Caco-2 (cell line): ENCODE measurements at regions not wholly inside any gene's neighbourhood (a gene's known extent, or its start where the extent isn't known, plus 50 kb on each side); places are given as distances from the start of the nearest gene placed in this dataset.
A peak's percentile ranks its signal among the peaks of the same experiment; 100 is the strongest.

Source experiments
- BruUV-seq: library from RNA; stranded (reverse); fragments of 400-500 nt; replicated peaks from 2 replicates; lab custom pipeline; 2021; lab: Mats Ljungman, UMichigan
- CTCF ChIA-PET: fragments of 300-600 bp; sonication (Branson Sonifier 250); formaldehyde crosslinking; loops from one replicate; lab custom pipeline; 2022; ENCODE audit warnings: antibody characterized with exemption; lab: Charles Lee
- POLR2A ChIA-PET: fragments of 300-600 bp; sonication (Branson Sonifier 250); formaldehyde crosslinking; loops from one replicate; lab custom pipeline; 2022; ENCODE audit warnings: antibody characterized with exemption; lab: Charles Lee
- DNase-seq, 2 experiments: peaks; one replicate each; pipeline versions ENCODE4 v3.0.0 to v3.0.0-alpha.2; 2020 to 2022
- H3K27me3 ChIP-seq: replicated peaks from 2 replicates; pipeline ENCODE4 v1.6.0; 2011; ENCODE audit warnings: low read length; ENCODE audit not compliant: control insufficient read depth, insufficient read depth
- H3K36me3 ChIP-seq: 2 replicates; pipeline ENCODE4 v1.5.1; 2011; ENCODE audit warnings: low read length; ENCODE audit not compliant: control insufficient read depth, insufficient read depth
- H3K4me1 ChIP-seq: fragments of 250-450 bp; sonication (Bioruptor Pico); 2 replicates; pipeline ENCODE4 v1.5.1; 2020; ENCODE audit warnings: mild to moderate bottlenecking
- H3K4me3 ChIP-seq: 2 replicates; pipeline ENCODE4 v1.5.1; 2011; ENCODE audit warnings: low read depth, mild to moderate bottlenecking, control low read depth, low read length
- H3K9me3 ChIP-seq: fragments of 250-450 bp; sonication (Bioruptor Pico); 2 replicates; pipeline ENCODE4 v1.5.1; 2020; ENCODE audit warnings: mild to moderate bottlenecking, moderate library complexity
- H3K27ac Mint-ChIP-seq: one replicate; pipeline ENCODE4 v1.8.0; 2022; ENCODE audit warnings: mixed read lengths; ENCODE audit not compliant: unreplicated experiment
- H3K27me3 Mint-ChIP-seq: one replicate; pipeline ENCODE4 v1.8.0; 2022; ENCODE audit warnings: mixed read lengths; ENCODE audit not compliant: insufficient read depth, unreplicated experiment
- H3K36me3 Mint-ChIP-seq: one replicate; pipeline ENCODE4 v1.8.0; 2022; ENCODE audit warnings: mild to moderate bottlenecking, mixed read lengths; ENCODE audit not compliant: insufficient read depth, unreplicated experiment
- H3K4me1 Mint-ChIP-seq: one replicate; pipeline ENCODE4 v1.8.0; 2022; ENCODE audit warnings: low read depth, mixed read lengths; ENCODE audit not compliant: unreplicated experiment
- H3K4me3 Mint-ChIP-seq: one replicate; pipeline ENCODE4 v1.8.0; 2022; ENCODE audit warnings: mild to moderate bottlenecking, moderate library complexity, mixed read lengths; ENCODE audit not compliant: unreplicated experiment
- H3K9me3 Mint-ChIP-seq: one replicate; pipeline ENCODE4 v1.8.0; 2022; ENCODE audit warnings: mixed read lengths; ENCODE audit not compliant: unreplicated experiment
- intact Hi-C: fragments of 100-400 bp; cut with micrococcal nuclease; formaldehyde crosslinking; loops from one replicate; pipeline ENCODE4 v1.10.0; 2022; ENCODE audit not compliant: unreplicated experiment
- TF ChIP-seq, protein P1 (sequence below), 2 experiments: fragments of 200-600 bp in 1 of 2; IDR thresholded peaks; 1 replicate in 1 of 2; 2 replicates in 1 of 2; pipeline versions ENCODE4 v1.5.1 to v1.8.0; 2011 to 2022; ENCODE audit warnings: antibody characterized with exemption in 1 of 2, control low read depth in 1 of 2, inconsistent platforms in 1 of 2, low read depth in 1 of 2, low read length in 1 of 2, mild to moderate bottlenecking in 1 of 2, moderate library complexity in 1 of 2; ENCODE audit not compliant: insufficient read depth in 1 of 2, severe bottlenecking in 1 of 2, unreplicated experiment in 1 of 2

DNA sequence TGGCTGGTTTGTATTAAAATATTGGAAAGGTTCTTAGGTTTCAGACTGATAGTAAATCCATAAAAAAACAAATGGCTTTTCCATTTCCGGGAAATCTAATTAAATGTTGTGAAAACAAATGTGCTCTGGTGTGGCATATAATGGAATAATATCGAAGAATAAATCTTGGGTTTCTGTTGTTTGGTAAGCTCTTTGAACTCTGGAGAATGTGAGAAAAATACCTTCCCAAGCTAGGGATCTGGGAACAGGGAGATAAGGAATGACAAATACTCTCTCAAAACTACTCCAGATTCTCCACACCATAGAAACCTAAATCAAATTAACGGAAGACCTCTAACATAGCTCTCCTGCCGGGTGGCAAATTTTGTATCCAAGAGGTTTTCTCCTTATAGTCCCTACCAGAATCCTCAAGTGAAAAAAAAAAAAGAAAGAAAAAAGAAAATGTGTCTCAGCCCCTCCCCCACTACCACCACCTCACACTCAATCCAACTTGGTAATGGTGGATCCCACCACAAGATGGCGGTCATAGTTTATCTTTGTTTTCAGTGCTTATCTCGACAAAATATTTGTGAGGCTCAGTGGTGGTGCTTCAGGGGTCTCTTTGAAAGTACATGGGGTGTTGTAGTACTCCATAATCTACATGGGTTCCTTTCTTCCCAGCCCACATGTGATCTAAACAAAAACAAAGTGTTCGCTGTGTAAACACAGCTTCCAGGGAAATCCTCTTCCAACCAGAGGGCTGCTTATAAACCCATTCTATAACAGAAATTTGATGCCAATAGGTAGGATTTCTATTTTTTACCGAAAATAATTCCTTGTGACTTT is 54.5 kb upstream of the FST start:
- peaks cover 10% of the 10 kb centered on the region for H3K9me3 Mint-ChIP-seq
- CTCF ChIA-PET = no interaction called here
- peaks cover 12% of the 10 kb centered on the region for H3K27me3 Mint-ChIP-seq
- H3K36me3 Mint-ChIP-seq = no peaks in the 10 kb centered on the region
- Histone ChIP-seq H3K4me1 (peaks cover 8% of the 10 kb centered on the region; the same call in 1 of the 2 replicates), H3K4me3 (no peak overlapping the region), H3K36me3 (no peaks in the 10 kb centered on the region), H3K9me3 (no peaks in the 10 kb centered on the region), H3K27me3 (no peaks in the 10 kb centered on the region)
- no TSS peak for BruUV-seq
- POLR2A ChIA-PET = no interaction called here
- H3K4me3 Mint-ChIP-seq = no peak overlapping the region
- intact Hi-C loops = loop anchor here (5.0 kb wide), 1 partner anchor 791 kb away; no protein-coding TSS in a partner anchor
- DNase-seq = peak; percentile 47 to 54
- H3K27ac Mint-ChIP-seq = no peak overlapping the region
- TF ChIP-seq, protein P1, sequence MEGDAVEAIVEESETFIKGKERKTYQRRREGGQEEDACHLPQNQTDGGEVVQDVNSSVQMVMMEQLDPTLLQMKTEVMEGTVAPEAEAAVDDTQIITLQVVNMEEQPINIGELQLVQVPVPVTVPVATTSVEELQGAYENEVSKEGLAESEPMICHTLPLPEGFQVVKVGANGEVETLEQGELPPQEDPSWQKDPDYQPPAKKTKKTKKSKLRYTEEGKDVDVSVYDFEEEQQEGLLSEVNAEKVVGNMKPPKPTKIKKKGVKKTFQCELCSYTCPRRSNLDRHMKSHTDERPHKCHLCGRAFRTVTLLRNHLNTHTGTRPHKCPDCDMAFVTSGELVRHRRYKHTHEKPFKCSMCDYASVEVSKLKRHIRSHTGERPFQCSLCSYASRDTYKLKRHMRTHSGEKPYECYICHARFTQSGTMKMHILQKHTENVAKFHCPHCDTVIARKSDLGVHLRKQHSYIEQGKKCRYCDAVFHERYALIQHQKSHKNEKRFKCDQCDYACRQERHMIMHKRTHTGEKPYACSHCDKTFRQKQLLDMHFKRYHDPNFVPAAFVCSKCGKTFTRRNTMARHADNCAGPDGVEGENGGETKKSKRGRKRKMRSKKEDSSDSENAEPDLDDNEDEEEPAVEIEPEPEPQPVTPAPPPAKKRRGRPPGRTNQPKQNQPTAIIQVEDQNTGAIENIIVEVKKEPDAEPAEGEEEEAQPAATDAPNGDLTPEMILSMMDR (IDR thresholded peaks at IDR 0.05; ENCODE audit: insufficient read depth in 1 of 2, low read depth in 1 of 2, low read length in 1 of 2, severe bottlenecking in 1 of 2, unreplicated experiment in 1 of 2) = peak; percentile 29 to 45
- peaks cover 23% of the 10 kb centered on the region for H3K4me1 Mint-ChIP-seq

DNA sequence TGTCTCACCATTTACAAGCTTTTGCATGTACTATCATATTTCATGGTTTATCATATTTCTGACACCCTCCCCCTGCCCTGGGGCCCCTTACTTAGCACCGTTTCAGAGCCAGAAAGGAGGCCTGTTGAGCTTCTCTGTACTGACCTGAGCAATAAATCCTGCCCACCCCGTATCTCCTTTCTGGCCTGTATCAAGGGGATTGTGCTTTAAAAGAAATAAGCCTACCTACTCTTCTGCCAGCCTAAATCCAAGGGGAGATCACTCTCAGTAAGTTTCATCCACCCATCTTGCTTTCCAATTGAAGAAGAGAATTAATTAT is 54.0 kb upstream of the FST start:
- Histone ChIP-seq H3K27me3 (no peaks in the 10 kb centered on the region), H3K36me3 (no peaks in the 10 kb centered on the region), H3K9me3 (no peaks in the 10 kb centered on the region), H3K4me1 (peaks cover 9% of the 10 kb centered on the region; the same call in 1 of the 2 replicates), H3K4me3 (no peak overlapping the region)
- BruUV-seq = no TSS peak
- no peak overlapping the region for H3K4me3 Mint-ChIP-seq
- H3K27me3 Mint-ChIP-seq = peaks cover 12% of the 10 kb centered on the region
- peaks cover 10% of the 10 kb centered on the region for H3K9me3 Mint-ChIP-seq
- no peak overlapping the region for H3K27ac Mint-ChIP-seq
- CTCF ChIA-PET = no interaction called here
- H3K4me1 Mint-ChIP-seq = peaks cover 23% of the 10 kb centered on the region
- no peaks in the 10 kb centered on the region for H3K36me3 Mint-ChIP-seq
- POLR2A ChIA-PET = no interaction called here
- intact Hi-C loops = loop anchor here (5.0 kb wide), 1 partner anchor 791 kb away; no protein-coding TSS in a partner anchor
- TF ChIP-seq, protein P1 (IDR thresholded peaks at IDR 0.05; ENCODE audit: insufficient read depth in 1 of 2, low read depth in 1 of 2, low read length in 1 of 2, severe bottlenecking in 1 of 2, unreplicated experiment in 1 of 2) = no peak
- no peak for DNase-seq

GRCh38 chr5:53426878-53427277 is 53.6 kb upstream of the FST start:
- Histone ChIP-seq H3K27me3 (no peaks in the 10 kb centered on the region), H3K4me3 (no peak overlapping the region), H3K36me3 (no peaks in the 10 kb centered on the region), H3K9me3 (no peaks in the 10 kb centered on the region), H3K4me1 (peaks cover 9% of the 10 kb centered on the region; the same call in 1 of the 2 replicates)
- Mint-ChIP-seq H3K27ac (no peak overlapping the region), H3K9me3 (peaks cover 10% of the 10 kb centered on the region), H3K27me3 (peaks cover 12% of the 10 kb centered on the region), H3K4me3 (no peak overlapping the region), H3K36me3 (no peaks in the 10 kb centered on the region), H3K4me1 (peaks cover 23% of the 10 kb centered on the region)
- DNase-seq = no peak
- TF ChIP-seq, protein P1 (IDR thresholded peaks at IDR 0.05; ENCODE audit: insufficient read depth in 1 of 2, low read depth in 1 of 2, low read length in 1 of 2, severe bottlenecking in 1 of 2, unreplicated experiment in 1 of 2) = no peak
- intact Hi-C loops = loop anchor here (5.0 kb wide), 1 partner anchor 790 kb away; no protein-coding TSS in a partner anchor
- no TSS peak for BruUV-seq
- CTCF ChIA-PET = interaction anchor here (0.7 kb wide), 1 partner anchor 562 kb away, joined by 3 read pairs; no protein-coding TSS in a partner anchor
- POLR2A ChIA-PET = no interaction called here
